ENCODE measurements at regions not wholly inside any gene's neighbourhood (a gene's known extent, or its start where the extent isn't known, plus 50 kb on each side); places are given as distances from the start of the nearest gene placed in this dataset.

DNA sequence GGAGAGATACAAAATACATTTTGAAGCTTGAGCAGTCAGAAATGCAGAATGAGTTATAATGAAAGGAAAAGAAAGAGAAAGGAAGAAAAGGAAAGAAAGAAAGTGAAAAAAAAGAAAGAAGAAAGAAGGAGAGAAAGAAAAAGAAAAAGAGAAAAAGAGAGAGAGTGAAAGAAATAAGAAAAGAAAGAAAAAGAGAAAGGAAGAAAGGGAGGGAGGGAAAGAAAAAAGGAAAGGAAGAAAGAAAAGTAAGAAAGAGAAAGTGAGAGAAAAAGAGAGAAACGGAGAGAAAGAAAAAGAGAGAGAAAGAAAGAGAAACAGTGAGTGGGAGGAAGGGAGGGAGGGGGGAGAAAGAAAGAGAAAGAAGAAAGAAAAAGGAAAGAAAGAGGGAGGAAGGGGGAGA is 549.9 kb downstream of the GALC start:
- Histone ChIP-seq H3K9ac (ENCODE audit: insufficient read depth in 1 of 2, low read length in 2 of 2) (no peak overlapping the region), H3K4me1 (ENCODE audit: control insufficient read depth in 5 of 5, insufficient read depth in 5 of 5, low read length in 5 of 5) (no peaks in the 10 kb centered on the region), H3K36me3 (ENCODE audit: control insufficient read depth in 4 of 4, insufficient read depth in 4 of 4, low read length in 4 of 4) (no peaks in the 10 kb centered on the region), H3K9me3 (ENCODE audit: control insufficient read depth in 4 of 4, insufficient read depth in 3 of 4, low read length in 3 of 4) (no peaks in the 10 kb centered on the region), H3K27me3 (ENCODE audit: control insufficient read depth in 3 of 3, insufficient read depth in 3 of 3, low read length in 2 of 3) (no peaks in the 10 kb centered on the region), H3K27ac (ENCODE audit: low read depth in 1 of 2, low read length in 1 of 2) (no peak overlapping the region), H3K4me3 (no peak overlapping the region)
- DNase-seq = no peak
- no peak for TF ChIP-seq CTCF (IDR thresholded peaks at IDR 0.05; ENCODE audit: control extremely low read depth, extremely low read depth)
- WGBS, 2 donors = 85 to 88% methylated on average over 1 of the region's 1 CpG
- ATAC-seq (ENCODE audit: insufficient read depth, low FRiP score) = no peak

- Histone ChIP-seq H3K4me3 (no peak overlapping the region), H3K4me1 (ENCODE audit: control insufficient read depth in 5 of 5, insufficient read depth in 5 of 5, low read length in 5 of 5) (no peaks in the 10 kb centered on the region), H3K9me3 (ENCODE audit: control insufficient read depth in 4 of 4, insufficient read depth in 3 of 4, low read length in 3 of 4) (no peaks in the 10 kb centered on the region), H3K27ac (ENCODE audit: low read depth in 1 of 2, low read length in 1 of 2) (no peak overlapping the region), H3K36me3 (ENCODE audit: control insufficient read depth in 4 of 4, insufficient read depth in 4 of 4, low read length in 4 of 4) (no peaks in the 10 kb centered on the region), H3K9ac (ENCODE audit: insufficient read depth in 1 of 2, low read length in 2 of 2) (no peak overlapping the region), H3K27me3 (ENCODE audit: control insufficient read depth in 3 of 3, insufficient read depth in 3 of 3, low read length in 2 of 3) (no peaks in the 10 kb centered on the region)
- ATAC-seq (ENCODE audit: insufficient read depth, low FRiP score) = no peak
- TF ChIP-seq CTCF (IDR thresholded peaks at IDR 0.05; ENCODE audit: control extremely low read depth, extremely low read depth) = no peak
- 64% methylated on average over 2 of the region's 2 CpGs for WGBS, 2 donors
- no peak for DNase-seq
These were observed 555.8 kb downstream of the GALC start for GRCh38 chr14:87437158-87437557.

- no peaks in the 10 kb centered on the region for H3K36me3 ChIP-seq (ENCODE audit: control insufficient read depth in 4 of 4, insufficient read depth in 4 of 4, low read length in 4 of 4)
- H3K4me1 ChIP-seq (ENCODE audit: control insufficient read depth in 5 of 5, insufficient read depth in 5 of 5, low read length in 5 of 5) = no peaks in the 10 kb centered on the region
- no peak for ATAC-seq (ENCODE audit: insufficient read depth, low FRiP score)
- no peak overlapping the region for H3K4me3 ChIP-seq
- H3K27ac ChIP-seq (ENCODE audit: low read depth in 1 of 2, low read length in 1 of 2) = no peak overlapping the region
- WGBS, 2 donors = 43 to 56% methylated on average over 1 of the region's 1 CpG
- H3K9me3 ChIP-seq (ENCODE audit: control insufficient read depth in 4 of 4, insufficient read depth in 3 of 4, low read length in 3 of 4) = peaks cover 0 to 1% (median 0%) of the 10 kb centered on the region in 4 donors
- no peak for DNase-seq
- H3K27me3 ChIP-seq (ENCODE audit: control insufficient read depth in 3 of 3, insufficient read depth in 3 of 3, low read length in 2 of 3) = peaks cover 0 to 2% (median 0%) of the 10 kb centered on the region in 3 donors
- H3K9ac ChIP-seq (ENCODE audit: insufficient read depth in 1 of 2, low read length in 2 of 2) = no peak overlapping the region
- TF ChIP-seq CTCF (IDR thresholded peaks at IDR 0.05; ENCODE audit: control extremely low read depth, extremely low read depth) = no peak
These were observed 558.3 kb downstream of the GALC start for GRCh38 chr14:87434680-87435079.

GRCh38 chr14:87434011-87434410 is 559.0 kb downstream of the GALC start:
- no peak for TF ChIP-seq CTCF (IDR thresholded peaks at IDR 0.05; ENCODE audit: control extremely low read depth, extremely low read depth)
- H3K36me3 ChIP-seq (ENCODE audit: control insufficient read depth in 4 of 4, insufficient read depth in 4 of 4, low read length in 4 of 4) = no peaks in the 10 kb centered on the region
- DNase-seq (no peak), ATAC-seq (ENCODE audit: insufficient read depth, low FRiP score) (no peak)
- H3K9me3 ChIP-seq (ENCODE audit: control insufficient read depth in 4 of 4, insufficient read depth in 3 of 4, low read length in 3 of 4) = peaks cover 0 to 1% (median 0%) of the 10 kb centered on the region in 4 donors
- H3K4me3 ChIP-seq = no peak overlapping the region
- H3K4me1 ChIP-seq (ENCODE audit: control insufficient read depth in 5 of 5, insufficient read depth in 5 of 5, low read length in 5 of 5) = no peaks in the 10 kb centered on the region
- 80% methylated on average over 1 of the region's 1 CpG for WGBS, 2 donors
- peaks cover 0 to 2% (median 0%) of the 10 kb centered on the region in 3 donors for H3K27me3 ChIP-seq (ENCODE audit: control insufficient read depth in 3 of 3, insufficient read depth in 3 of 3, low read length in 2 of 3)
- H3K9ac ChIP-seq (ENCODE audit: insufficient read depth in 1 of 2, low read length in 2 of 2) = no peak overlapping the region
- H3K27ac ChIP-seq (ENCODE audit: low read depth in 1 of 2, low read length in 1 of 2) = no peak overlapping the region
